Thyroid gland (tissue), 4 donors: ENCODE measurements at regions not wholly inside any gene's neighbourhood (a gene's known extent, or its start where the extent isn't known, plus 50 kb on each side); places are given as distances from the start of the nearest gene placed in this dataset.

Experiments used
- CTCF ChIP-seq, 6 experiments: fragments of 200-600 bp in 3 of 6; fragments of 450-650 bp in 3 of 6; sonication (generic) in 3 of 6; IDR thresholded peaks; one replicate each; pipeline ENCODE4 v1.5.1; 2016 to 2019; ENCODE audit warnings: antibody characterized with exemption in 6 of 6, mild to moderate bottlenecking in 2 of 6, inconsistent platforms in 1 of 6, moderate library complexity in 1 of 6
- POLR2A ChIP-seq, 2 donors: fragments of 450-650 bp; IDR thresholded peaks; one replicate each; pipeline ENCODE4 v1.6.1; 2017; ENCODE audit warnings: antibody characterized with exemption in 2 of 2, mild to moderate bottlenecking in 2 of 2, moderate library complexity in 1 of 2

- no peak for TF ChIP-seq POLR2A (IDR thresholded peaks at IDR 0.05)
- TF ChIP-seq CTCF (IDR thresholded peaks at IDR 0.05): no peak
Observed at GRCh38 chr7:112930787-112931186, 140.6 kb upstream of the TMEM168 start.
